ENCODE measurements at regions not wholly inside any gene's neighbourhood (a gene's known extent, or its start where the extent isn't known, plus 50 kb on each side); places are given as distances from the start of the nearest gene placed in this dataset.

DNA sequence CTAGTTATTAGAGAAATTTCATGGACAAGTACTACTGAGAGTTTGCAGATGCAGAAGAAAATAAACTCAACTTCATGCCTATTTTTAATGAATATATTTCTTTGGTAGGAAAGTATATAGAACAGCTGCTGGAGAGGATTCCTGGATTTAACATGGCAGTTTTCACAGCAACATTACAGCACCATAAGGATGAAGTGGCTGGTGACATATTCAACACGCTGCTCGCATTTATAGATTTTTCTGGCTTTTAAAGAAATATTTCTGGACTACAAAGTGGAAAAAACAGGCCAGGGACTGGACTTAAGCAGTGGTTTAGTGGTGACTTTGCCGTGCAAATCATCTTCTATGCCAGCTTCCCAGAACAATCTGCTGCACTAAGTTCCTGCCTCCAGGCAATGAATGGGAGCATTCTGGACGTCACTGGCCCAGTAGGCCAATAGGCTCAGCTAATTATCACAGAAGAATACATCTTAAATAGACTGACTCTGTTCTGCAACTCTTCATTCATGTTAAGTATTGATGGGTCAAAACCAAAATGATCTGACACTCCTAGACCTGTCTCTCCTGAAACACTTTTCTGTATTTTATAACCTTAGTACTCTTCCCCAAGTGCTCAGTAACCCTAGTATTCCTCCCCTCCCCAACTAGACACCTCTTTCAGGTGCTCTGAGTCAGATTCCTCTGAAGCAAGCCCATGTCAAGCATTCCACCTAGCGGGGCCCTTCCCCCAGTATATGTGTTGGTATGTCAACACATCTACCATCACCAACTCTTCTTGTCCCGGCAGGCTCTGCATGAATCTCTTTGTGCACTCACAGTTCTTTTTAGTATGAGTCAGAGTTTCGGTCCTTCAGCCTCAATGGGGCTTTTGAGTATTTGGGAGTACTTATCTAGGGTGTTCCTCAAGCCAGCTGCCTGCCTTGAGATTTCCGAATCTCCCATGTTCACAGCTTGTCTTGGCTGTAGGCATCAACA lies 625.5 kb downstream of the CHSY3 start:
- intact Hi-C loops (cut with micrococcal nuclease): no loop called here
- H3K27me3 ChIP-seq (ENCODE audit: control insufficient read depth in 2 of 2, insufficient read depth in 2 of 2, low read length in 2 of 2): no peaks in the 10 kb centered on the region
- ChIA-PET POLR2A (no interaction called here), CTCF (ENCODE audit: low intra/inter-chr PET ratio) (no interaction called here)
- H3K9ac ChIP-seq (ENCODE audit: insufficient read depth in 1 of 2, low read depth in 2 of 2, low read length in 2 of 2): no peak overlapping the region
- 0% methylated on average over 8 of the region's 8 CpGs for WGBS (ENCODE audit: insufficient coverage, low coverage, missing lambda C conversion rate)
- in situ Hi-C loops (cut with MboI): no loop called here
- H3K27ac ChIP-seq (ENCODE audit: extremely low read depth, low read depth, low read length): no peak overlapping the region
- no peak overlapping the region for H3K4me2 ChIP-seq (ENCODE audit: insufficient read depth, low read length)
- H3K79me2 ChIP-seq (ENCODE audit: control insufficient read depth, insufficient read depth, low read length): no peaks in the 10 kb centered on the region
- H3K4me3 ChIP-seq: no peak overlapping the region
- BruUV-seq (replicated peaks): no TSS peak
- DNase-seq (ENCODE audit: extremely low read depth in 1 of 4, low spot score in 3 of 4): no peak
- no peaks in the 10 kb centered on the region for H4K20me1 ChIP-seq (replicated peaks; ENCODE audit: control insufficient read depth, insufficient read depth, low read length)
- no peaks in the 10 kb centered on the region for H3K4me1 ChIP-seq (replicated peaks in 1 of 2; ENCODE audit: control insufficient read depth in 2 of 2, insufficient read depth in 2 of 2, low read length in 2 of 2)
- H3K36me3 ChIP-seq (ENCODE audit: control insufficient read depth, insufficient read depth, low read length): no peaks in the 10 kb centered on the region
- TF ChIP-seq, protein P1, sequence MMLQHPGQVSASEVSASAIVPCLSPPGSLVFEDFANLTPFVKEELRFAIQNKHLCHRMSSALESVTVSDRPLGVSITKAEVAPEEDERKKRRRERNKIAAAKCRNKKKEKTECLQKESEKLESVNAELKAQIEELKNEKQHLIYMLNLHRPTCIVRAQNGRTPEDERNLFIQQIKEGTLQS (IDR thresholded peaks at IDR 0.05): no peak
- TF ChIP-seq, protein P1 (CRISPR knock-in tag; conservative IDR thresholded peaks at IDR 0.05): no peak
- TF ChIP-seq HMG20A (CRISPR knock-in tag; conservative IDR thresholded peaks at IDR 0.05): no peak
- no peak for TF ChIP-seq KDM5B (IDR thresholded peaks at IDR 0.05; ENCODE audit: insufficient replicate concordance, low read depth, low read length)
- no peak for TF ChIP-seq EP300 (IDR thresholded peaks at IDR 0.05; ENCODE audit: low read length)
- TF ChIP-seq, protein P2, sequence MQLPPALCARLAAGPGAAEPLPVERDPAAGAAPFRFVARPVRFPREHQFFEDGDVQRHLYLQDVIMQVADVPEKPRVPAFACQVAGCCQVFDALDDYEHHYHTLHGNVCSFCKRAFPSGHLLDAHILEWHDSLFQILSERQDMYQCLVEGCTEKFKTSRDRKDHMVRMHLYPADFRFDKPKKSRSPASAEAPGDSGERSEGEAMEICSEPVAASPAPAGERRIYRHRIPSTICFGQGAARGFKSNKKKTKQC (CRISPR knock-in tag; IDR thresholded peaks at IDR 0.05): no peak
- TF ChIP-seq, protein P3, sequence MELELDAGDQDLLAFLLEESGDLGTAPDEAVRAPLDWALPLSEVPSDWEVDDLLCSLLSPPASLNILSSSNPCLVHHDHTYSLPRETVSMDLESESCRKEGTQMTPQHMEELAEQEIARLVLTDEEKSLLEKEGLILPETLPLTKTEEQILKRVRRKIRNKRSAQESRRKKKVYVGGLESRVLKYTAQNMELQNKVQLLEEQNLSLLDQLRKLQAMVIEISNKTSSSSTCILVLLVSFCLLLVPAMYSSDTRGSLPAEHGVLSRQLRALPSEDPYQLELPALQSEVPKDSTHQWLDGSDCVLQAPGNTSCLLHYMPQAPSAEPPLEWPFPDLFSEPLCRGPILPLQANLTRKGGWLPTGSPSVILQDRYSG (tag; conservative IDR thresholded peaks at IDR 0.05; ENCODE audit: low read depth): no peak
- no peak for TF ChIP-seq NCOR1 (IDR thresholded peaks at IDR 0.05)
- no peak for TF ChIP-seq RBM34 (IDR thresholded peaks at IDR 0.05; ENCODE audit: borderline replicate concordance, insufficient read depth, low read length)
- no peak for TF ChIP-seq SAP30 (IDR thresholded peaks at IDR 0.05; ENCODE audit: borderline replicate concordance, insufficient read depth, low read depth, low read length, poor library complexity, severe bottlenecking)
- no peak for TF ChIP-seq PRMT5 (CRISPR knock-in tag; IDR thresholded peaks at IDR 0.05)
- no peak for TF ChIP-seq WHSC1 (IDR thresholded peaks at IDR 0.05; ENCODE audit: low read length)
- no peak for TF ChIP-seq ZNF75A (CRISPR knock-in tag; IDR thresholded peaks at IDR 0.05)
- no peak for TF ChIP-seq ZNF174 (CRISPR knock-in tag; IDR thresholded peaks at IDR 0.05)
- no peak for TF ChIP-seq CREM (IDR thresholded peaks at IDR 0.05; ENCODE audit: low read depth)
- TF ChIP-seq BCL6 (CRISPR knock-in tag; IDR thresholded peaks at IDR 0.05): no peak
- no peak for TF ChIP-seq HDAC2 (IDR thresholded peaks at IDR 0.05)
- TF ChIP-seq, protein P4, sequence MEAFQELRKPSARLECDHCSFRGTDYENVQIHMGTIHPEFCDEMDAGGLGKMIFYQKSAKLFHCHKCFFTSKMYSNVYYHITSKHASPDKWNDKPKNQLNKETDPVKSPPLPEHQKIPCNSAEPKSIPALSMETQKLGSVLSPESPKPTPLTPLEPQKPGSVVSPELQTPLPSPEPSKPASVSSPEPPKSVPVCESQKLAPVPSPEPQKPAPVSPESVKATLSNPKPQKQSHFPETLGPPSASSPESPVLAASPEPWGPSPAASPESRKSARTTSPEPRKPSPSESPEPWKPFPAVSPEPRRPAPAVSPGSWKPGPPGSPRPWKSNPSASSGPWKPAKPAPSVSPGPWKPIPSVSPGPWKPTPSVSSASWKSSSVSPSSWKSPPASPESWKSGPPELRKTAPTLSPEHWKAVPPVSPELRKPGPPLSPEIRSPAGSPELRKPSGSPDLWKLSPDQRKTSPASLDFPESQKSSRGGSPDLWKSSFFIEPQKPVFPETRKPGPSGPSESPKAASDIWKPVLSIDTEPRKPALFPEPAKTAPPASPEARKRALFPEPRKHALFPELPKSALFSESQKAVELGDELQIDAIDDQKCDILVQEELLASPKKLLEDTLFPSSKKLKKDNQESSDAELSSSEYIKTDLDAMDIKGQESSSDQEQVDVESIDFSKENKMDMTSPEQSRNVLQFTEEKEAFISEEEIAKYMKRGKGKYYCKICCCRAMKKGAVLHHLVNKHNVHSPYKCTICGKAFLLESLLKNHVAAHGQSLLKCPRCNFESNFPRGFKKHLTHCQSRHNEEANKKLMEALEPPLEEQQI (IDR thresholded peaks at IDR 0.05): no peak
- no peak for TF ChIP-seq EP400 (IDR thresholded peaks at IDR 0.05)
- H3K9me3 ChIP-seq (replicated peaks; ENCODE audit: control insufficient read depth, insufficient read depth, low read depth, low read length): no peaks in the 10 kb centered on the region
- no peak overlapping the region for H2AFZ ChIP-seq (ENCODE audit: low read depth, low read length)
- ATAC-seq: no peak
- H3K9me1 ChIP-seq (ENCODE audit: control insufficient read depth, insufficient read depth, low read length): no peaks in the 10 kb centered on the region
- no peak for FAIRE-seq
